ENCODE measurements at regions not wholly inside any gene's neighbourhood (a gene's known extent, or its start where the extent isn't known, plus 50 kb on each side); places are given as distances from the start of the nearest gene placed in this dataset.

DNA sequence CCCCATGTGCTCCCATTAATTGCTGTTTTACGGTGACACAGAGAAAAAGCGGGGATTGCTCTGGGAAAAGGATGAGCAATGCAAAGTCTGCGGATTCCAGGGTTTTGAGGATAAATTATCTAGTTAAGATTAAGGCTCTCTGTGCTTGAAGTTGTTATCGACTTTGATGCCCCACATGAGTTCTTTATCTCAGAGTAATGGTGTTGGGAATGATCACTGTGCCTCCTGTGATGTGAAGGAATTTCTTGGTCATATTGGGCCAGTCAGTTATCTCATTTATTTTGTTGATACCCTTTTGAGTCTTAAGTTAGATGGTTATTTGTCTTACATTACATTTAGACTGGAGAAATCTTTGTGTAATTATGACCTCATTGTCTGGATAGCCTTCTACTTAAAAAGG is 184.6 kb upstream of the MEX3C start:
- no peak for ATAC-seq
- TF ChIP-seq, protein P1, sequence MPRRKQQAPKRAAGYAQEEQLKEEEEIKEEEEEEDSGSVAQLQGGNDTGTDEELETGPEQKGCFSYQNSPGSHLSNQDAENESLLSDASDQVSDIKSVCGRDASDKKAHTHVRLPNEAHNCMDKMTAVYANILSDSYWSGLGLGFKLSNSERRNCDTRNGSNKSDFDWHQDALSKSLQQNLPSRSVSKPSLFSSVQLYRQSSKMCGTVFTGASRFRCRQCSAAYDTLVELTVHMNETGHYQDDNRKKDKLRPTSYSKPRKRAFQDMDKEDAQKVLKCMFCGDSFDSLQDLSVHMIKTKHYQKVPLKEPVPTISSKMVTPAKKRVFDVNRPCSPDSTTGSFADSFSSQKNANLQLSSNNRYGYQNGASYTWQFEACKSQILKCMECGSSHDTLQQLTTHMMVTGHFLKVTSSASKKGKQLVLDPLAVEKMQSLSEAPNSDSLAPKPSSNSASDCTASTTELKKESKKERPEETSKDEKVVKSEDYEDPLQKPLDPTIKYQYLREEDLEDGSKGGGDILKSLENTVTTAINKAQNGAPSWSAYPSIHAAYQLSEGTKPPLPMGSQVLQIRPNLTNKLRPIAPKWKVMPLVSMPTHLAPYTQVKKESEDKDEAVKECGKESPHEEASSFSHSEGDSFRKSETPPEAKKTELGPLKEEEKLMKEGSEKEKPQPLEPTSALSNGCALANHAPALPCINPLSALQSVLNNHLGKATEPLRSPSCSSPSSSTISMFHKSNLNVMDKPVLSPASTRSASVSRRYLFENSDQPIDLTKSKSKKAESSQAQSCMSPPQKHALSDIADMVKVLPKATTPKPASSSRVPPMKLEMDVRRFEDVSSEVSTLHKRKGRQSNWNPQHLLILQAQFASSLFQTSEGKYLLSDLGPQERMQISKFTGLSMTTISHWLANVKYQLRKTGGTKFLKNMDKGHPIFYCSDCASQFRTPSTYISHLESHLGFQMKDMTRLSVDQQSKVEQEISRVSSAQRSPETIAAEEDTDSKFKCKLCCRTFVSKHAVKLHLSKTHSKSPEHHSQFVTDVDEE (CRISPR knock-in tag; IDR thresholded peaks at IDR 0.05): no peak
- TF ChIP-seq ZFP30 (CRISPR knock-in tag; IDR thresholded peaks at IDR 0.05) (no peak), TOX (CRISPR knock-in tag; IDR thresholded peaks at IDR 0.05; ENCODE audit: borderline replicate concordance) (no peak), ZFP3 (CRISPR knock-in tag; IDR thresholded peaks at IDR 0.05) (no peak), ZC3H10 (CRISPR knock-in tag; IDR thresholded peaks at IDR 0.05) (no peak), CSDC2 (CRISPR knock-in tag; IDR thresholded peaks at IDR 0.05) (no peak), ISL1 (CRISPR knock-in tag; IDR thresholded peaks at IDR 0.05) (no peak), SNAI2 (CRISPR knock-in tag; IDR thresholded peaks at IDR 0.05) (no peak), ZNF565 (CRISPR knock-in tag; conservative IDR thresholded peaks at IDR 0.05; ENCODE audit: low read depth) (no peak), ARNTL (CRISPR knock-in tag; IDR thresholded peaks at IDR 0.05; ENCODE audit: borderline replicate concordance, low read depth) (no peak), BACH2 (CRISPR knock-in tag; IDR thresholded peaks at IDR 0.05; ENCODE audit: borderline replicate concordance) (no peak), RARB (CRISPR knock-in tag; IDR thresholded peaks at IDR 0.05) (no peak), GLIS3 (CRISPR knock-in tag; IDR thresholded peaks at IDR 0.05) (no peak), ESRRG (CRISPR knock-in tag; IDR thresholded peaks at IDR 0.05) (no peak), ZNF70 (CRISPR knock-in tag; IDR thresholded peaks at IDR 0.05) (no peak)
- TF ChIP-seq, protein P2, sequence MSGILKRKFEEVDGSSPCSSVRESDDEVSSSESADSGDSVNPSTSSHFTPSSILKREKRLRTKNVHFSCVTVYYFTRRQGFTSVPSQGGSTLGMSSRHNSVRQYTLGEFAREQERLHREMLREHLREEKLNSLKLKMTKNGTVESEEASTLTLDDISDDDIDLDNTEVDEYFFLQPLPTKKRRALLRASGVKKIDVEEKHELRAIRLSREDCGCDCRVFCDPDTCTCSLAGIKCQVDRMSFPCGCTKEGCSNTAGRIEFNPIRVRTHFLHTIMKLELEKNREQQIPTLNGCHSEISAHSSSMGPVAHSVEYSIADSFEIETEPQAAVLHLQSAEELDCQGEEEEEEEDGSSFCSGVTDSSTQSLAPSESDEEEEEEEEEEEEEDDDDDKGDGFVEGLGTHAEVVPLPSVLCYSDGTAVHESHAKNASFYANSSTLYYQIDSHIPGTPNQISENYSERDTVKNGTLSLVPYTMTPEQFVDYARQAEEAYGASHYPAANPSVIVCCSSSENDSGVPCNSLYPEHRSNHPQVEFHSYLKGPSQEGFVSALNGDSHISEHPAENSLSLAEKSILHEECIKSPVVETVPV (CRISPR knock-in tag; IDR thresholded peaks at IDR 0.05): no peak
- TF ChIP-seq, protein P3, sequence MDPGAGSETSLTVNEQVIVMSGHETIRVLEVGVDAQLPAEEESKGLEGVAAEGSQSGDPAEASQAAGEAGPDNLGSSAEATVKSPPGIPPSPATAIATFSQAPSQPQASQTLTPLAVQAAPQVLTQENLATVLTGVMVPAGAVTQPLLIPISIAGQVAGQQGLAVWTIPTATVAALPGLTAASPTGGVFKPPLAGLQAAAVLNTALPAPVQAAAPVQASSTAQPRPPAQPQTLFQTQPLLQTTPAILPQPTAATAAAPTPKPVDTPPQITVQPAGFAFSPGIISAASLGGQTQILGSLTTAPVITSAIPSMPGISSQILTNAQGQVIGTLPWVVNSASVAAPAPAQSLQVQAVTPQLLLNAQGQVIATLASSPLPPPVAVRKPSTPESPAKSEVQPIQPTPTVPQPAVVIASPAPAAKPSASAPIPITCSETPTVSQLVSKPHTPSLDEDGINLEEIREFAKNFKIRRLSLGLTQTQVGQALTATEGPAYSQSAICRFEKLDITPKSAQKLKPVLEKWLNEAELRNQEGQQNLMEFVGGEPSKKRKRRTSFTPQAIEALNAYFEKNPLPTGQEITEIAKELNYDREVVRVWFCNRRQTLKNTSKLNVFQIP (CRISPR knock-in tag; IDR thresholded peaks at IDR 0.05; ENCODE audit: borderline replicate concordance, low read depth): no peak
- TF ChIP-seq, protein P4, sequence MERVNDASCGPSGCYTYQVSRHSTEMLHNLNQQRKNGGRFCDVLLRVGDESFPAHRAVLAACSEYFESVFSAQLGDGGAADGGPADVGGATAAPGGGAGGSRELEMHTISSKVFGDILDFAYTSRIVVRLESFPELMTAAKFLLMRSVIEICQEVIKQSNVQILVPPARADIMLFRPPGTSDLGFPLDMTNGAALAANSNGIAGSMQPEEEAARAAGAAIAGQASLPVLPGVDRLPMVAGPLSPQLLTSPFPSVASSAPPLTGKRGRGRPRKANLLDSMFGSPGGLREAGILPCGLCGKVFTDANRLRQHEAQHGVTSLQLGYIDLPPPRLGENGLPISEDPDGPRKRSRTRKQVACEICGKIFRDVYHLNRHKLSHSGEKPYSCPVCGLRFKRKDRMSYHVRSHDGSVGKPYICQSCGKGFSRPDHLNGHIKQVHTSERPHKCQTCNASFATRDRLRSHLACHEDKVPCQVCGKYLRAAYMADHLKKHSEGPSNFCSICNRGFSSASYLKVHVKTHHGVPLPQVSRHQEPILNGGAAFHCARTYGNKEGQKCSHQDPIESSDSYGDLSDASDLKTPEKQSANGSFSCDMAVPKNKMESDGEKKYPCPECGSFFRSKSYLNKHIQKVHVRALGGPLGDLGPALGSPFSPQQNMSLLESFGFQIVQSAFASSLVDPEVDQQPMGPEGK (CRISPR knock-in tag; IDR thresholded peaks at IDR 0.05; ENCODE audit: borderline replicate concordance): no peak
- TF ChIP-seq, protein P5, sequence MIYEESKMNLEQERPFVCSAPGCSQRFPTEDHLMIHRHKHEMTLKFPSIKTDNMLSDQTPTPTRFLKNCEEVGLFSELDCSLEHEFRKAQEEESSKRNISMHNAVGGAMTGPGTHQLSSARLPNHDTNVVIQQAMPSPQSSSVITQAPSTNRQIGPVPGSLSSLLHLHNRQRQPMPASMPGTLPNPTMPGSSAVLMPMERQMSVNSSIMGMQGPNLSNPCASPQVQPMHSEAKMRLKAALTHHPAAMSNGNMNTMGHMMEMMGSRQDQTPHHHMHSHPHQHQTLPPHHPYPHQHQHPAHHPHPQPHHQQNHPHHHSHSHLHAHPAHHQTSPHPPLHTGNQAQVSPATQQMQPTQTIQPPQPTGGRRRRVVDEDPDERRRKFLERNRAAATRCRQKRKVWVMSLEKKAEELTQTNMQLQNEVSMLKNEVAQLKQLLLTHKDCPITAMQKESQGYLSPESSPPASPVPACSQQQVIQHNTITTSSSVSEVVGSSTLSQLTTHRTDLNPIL (CRISPR knock-in tag; IDR thresholded peaks at IDR 0.05; ENCODE audit: low read depth): no peak

DNA sequence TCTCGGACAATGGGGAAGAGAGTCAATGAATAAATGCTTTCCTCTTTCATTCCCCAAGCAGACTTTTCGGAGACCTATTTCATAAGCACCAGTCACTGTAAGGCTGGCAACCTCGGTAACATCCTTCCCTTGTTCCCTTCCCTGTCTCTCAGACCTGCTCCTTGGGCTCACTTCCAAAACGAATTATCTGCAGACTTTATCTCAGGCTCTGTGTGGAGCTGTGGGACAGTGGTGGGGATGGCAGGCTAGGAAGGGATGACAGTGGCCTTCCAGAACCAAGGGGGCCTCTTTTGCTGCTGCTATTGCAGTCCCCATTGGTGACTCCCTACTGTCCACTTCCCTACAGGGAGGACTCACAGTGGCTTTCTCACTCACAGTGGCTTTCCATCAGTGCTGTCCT is 185.6 kb upstream of the MEX3C start:
- no peak for ATAC-seq
- no peak for TF ChIP-seq SNAI2 (CRISPR knock-in tag; IDR thresholded peaks at IDR 0.05)
- TF ChIP-seq PPARA (CRISPR knock-in tag; IDR thresholded peaks at IDR 0.05; ENCODE audit: borderline replicate concordance): no peak
- no peak for TF ChIP-seq ZFP30 (CRISPR knock-in tag; IDR thresholded peaks at IDR 0.05)
- TF ChIP-seq, protein P3 (CRISPR knock-in tag; IDR thresholded peaks at IDR 0.05; ENCODE audit: borderline replicate concordance, low read depth): no peak
- TF ChIP-seq ZC3H10 (CRISPR knock-in tag; IDR thresholded peaks at IDR 0.05): no peak
- TF ChIP-seq ZNF70 (CRISPR knock-in tag; IDR thresholded peaks at IDR 0.05): no peak
- TF ChIP-seq RARB (CRISPR knock-in tag; IDR thresholded peaks at IDR 0.05): no peak
- no peak for TF ChIP-seq ZNF8 (CRISPR knock-in tag; IDR thresholded peaks at IDR 0.05)
- no peak for TF ChIP-seq TCF4 (CRISPR knock-in tag; IDR thresholded peaks at IDR 0.05; ENCODE audit: borderline replicate concordance)
- TF ChIP-seq, protein P1 (CRISPR knock-in tag; IDR thresholded peaks at IDR 0.05): no peak
- no peak for TF ChIP-seq TOX (CRISPR knock-in tag; IDR thresholded peaks at IDR 0.05; ENCODE audit: borderline replicate concordance)
- TF ChIP-seq ESRRG (CRISPR knock-in tag; IDR thresholded peaks at IDR 0.05): no peak
- TF ChIP-seq BACH2 (CRISPR knock-in tag; IDR thresholded peaks at IDR 0.05; ENCODE audit: borderline replicate concordance): no peak

Measured in SK-N-SH treated with all-trans-retinoic acid at 6 μM for 48 hours (cell line).